ENCODE measurements at regions not wholly inside any gene's neighbourhood (a gene's known extent, or its start where the extent isn't known, plus 50 kb on each side); places are given as distances from the start of the nearest gene placed in this dataset.
"Not testable (repeated sequence)": the region's sequence is repeated elsewhere in the genome, so short reads cannot be mapped to it uniquely, and the experiment has no call there.

- intact Hi-C loops (cut with micrococcal nuclease): no loop called here
Observed at GRCh38 chr12:87272851-87273250, 756.4 kb downstream of the C12orf50 start.

- intact Hi-C loops (cut with micrococcal nuclease): no loop called here
Observed at GRCh38 chr12:87270919-87271318, 758.3 kb downstream of the C12orf50 start.

DNA sequence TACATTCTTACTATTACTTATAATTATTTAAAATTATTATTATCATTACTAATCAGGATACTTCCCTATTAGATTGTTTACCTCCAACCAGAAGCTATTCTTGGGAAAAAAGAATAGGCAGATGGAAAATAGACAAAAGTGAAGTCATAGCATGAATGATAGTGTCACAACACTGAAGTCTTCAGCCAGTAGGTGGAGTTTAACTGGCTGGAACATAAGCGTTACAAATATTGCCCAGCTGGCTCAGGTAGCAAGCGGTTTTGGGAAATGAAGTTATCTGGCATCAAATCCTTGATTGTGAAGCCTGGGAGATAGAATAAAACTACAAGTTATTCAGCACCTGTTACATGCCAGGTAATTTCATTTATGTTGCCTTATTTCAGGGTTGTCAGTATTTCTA lies 762.9 kb downstream of the C12orf50 start:
- intact Hi-C loops (cut with micrococcal nuclease): no loop called here

GRCh38 chr12:87259391-87259790 lies 769.8 kb downstream of the C12orf50 start:
- intact Hi-C loops (cut with micrococcal nuclease): no loop called here

DNA sequence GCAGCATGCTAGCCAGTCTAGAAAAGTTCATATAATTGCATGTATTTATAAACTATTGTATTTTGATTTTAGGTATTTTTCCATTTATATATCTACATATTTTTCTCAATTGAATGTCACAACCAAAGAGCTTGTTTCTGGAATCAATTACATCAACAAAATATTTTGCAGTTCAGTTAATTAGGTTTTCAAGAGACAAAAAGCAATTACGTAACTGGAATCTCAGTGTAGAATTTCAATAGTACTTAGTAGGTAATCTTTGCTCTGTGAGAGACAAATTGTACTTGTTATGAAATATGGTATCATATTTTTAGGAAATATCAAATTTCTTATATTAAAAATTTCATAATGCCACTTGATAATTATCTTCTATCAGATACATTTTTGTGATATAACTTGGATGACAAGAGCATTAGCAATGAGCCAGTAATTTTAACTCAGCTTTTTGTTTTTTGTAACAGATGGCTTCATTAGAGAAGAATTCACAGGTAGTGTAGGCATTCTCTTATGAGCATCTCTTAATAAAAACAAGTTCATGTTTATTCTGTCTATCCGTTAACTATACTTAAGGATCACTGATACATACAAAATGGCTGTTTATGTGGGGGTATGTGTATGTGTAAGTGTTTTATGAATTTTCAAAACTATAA lies 774.7 kb downstream of the C12orf50 start:
- intact Hi-C loops (cut with micrococcal nuclease): no loop called here

DNA sequence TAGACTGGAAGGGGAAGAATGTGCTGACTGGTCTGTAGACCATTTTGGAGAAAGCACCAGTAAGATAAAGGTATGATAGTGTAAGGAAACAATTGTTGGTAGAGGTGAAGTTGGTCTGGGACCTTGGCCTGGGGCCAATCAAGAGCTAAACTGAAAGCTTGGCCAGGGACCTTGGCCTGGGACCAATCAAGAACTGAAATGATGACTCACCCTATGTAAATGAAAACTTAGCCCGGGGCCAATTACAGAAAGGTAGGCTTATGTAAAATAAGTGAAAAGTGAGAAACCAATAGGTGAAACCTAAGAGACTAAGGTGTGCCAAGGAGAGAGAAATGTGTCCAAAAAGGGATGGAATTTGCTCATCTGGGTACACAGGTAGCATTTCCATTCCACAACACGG lies 776.0 kb downstream of the C12orf50 start:
- intact Hi-C loops (cut with micrococcal nuclease): no loop called here

DNA sequence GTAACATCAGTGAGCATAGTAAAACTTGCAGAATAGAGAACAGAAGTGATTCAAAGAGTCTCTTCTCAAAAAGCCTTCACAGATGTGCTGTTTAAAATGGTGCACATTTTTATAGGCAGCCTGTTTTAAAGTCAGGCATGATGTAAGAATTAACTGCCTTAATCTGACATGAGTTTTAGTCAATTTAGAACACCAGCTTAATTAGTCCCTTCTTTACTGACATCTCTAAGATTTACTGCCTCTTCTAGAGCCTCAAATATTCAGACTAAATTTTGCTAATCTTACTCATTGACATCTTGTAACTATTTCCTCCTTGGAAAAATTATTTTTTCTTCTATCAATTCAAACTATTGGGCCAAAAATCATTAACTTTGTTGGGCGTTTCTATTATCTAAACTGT lies 782.5 kb downstream of the C12orf50 start:
- intact Hi-C loops (cut with micrococcal nuclease): no loop called here

GRCh38 chr12:87238466-87238865 lies 790.7 kb downstream of the C12orf50 start:
- intact Hi-C loops (cut with micrococcal nuclease): no loop called here

GRCh38 chr12:87234898-87235297 lies 794.3 kb downstream of the C12orf50 start:
- intact Hi-C loops (cut with micrococcal nuclease): no loop called here

- intact Hi-C loops (cut with micrococcal nuclease): no loop called here
Observed at GRCh38 chr12:87233671-87234070, 795.5 kb downstream of the C12orf50 start.

DNA sequence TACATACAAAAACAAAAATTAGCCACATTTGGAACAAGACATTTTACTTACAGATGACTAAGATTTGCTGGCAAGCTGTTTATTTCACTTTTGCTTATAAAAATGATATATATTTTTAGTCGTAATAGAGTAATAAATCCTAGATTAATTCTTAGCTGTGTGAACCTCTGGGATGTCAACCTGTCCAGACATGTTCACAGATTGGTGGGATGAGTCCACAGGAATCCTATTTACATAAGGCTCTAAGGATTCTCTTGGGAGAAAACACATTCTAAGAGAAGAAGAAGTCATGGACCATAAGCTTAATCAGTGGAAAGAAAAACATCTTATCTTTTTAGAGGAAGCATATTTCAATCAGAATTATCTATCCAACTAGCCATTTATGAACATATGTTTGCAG lies 797.4 kb downstream of the C12orf50 start:
- intact Hi-C loops (cut with micrococcal nuclease): no loop called here

DNA sequence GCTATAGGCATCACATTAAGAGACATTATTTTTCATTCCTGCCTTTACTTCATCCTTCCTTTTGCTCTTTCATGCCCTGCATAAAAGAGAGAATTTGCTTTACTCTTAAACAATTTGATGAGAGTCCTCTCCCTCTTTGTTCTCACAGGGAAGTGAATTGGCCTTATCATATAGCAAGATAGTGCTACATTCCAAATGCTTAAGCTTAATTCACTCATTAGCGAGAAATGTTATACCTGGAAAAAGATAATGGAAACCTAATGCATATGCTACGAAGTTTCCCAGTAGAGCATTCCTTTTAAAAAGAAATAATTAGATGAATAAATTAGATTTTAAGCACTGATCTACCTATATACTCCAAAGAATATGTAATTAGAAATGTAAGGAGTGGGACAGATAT lies 798.8 kb downstream of the C12orf50 start:
- intact Hi-C loops (cut with micrococcal nuclease): no loop called here

DNA sequence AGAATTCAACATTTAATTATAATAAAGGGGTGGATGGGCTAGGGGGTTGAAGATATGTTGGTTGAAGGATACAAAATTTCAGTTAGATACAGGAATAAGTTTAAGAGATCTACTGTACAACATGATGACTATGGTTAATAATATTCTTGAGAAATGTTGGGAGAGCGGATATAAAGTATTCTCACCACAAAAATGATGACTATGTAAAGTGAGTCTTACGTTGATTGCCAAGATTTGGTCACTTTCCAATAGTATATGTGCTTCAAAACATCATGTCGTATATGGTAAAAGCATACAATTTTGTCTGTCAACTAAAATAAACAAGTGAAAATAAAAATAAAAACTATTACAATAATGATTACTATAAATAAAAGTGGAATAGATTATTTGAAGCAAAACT lies 802.0 kb downstream of the C12orf50 start:
- intact Hi-C loops (cut with micrococcal nuclease): no loop called here

DNA sequence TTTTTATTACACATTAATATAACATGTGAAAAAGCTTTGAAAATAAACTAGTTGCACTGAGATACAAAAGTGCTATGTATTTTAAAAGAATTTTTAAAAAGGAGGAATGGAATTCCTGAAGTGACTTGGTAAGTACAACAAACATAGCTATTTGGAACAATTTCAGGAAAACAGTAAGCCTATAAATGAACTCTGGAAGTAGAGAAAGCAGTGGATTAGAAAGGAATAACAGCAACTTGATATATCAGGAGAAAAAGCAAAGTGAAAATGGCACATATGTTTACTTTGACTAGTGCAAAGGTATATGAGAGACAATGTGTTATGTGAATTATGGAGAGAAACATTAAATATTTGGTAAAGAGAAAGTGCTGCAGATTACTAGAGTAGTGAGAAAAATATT lies 811.7 kb downstream of the C12orf50 start:
- intact Hi-C loops (cut with micrococcal nuclease): no loop called here

- intact Hi-C loops (cut with micrococcal nuclease): no loop called here
Observed at GRCh38 chr12:87216436-87216835, 812.8 kb downstream of the C12orf50 start.

DNA sequence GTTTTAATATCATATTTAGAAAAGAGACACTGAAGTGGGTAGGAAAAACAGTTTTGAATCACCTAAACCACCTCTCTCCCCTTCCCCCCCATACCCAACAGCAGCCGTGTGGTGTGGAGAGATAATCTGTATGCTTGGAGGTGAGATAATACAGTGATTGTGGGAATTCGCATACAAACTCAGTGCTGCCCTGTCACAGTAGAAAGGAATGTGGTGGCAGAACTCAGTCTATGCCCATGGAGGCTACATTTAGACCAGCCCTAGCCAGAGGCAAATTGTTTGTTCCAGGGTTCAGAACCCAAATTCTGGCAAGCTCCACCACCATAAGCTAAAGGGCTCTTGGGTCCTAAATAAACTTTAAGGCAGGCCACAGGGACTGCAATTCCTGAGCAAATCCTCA lies 827.0 kb downstream of the C12orf50 start:
- intact Hi-C loops (cut with micrococcal nuclease): no loop called here

DNA sequence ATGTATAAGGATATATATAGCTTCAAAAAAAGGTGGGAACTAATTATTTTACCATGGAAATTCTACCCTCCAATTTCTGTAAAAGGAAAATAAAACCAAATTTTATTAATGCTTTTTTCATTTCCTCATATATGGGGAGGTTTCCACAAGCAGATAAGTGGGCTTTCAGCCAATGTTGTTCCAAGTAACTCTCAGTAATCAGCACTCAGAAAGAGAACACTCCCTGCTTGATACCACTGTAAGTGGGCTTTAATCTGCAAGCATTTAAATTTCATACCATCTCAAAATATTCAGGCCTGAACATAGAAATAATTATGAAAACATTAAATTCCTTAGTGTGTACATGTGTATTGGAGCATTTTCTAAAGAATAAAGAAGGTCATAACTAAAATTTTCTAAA lies 827.6 kb downstream of the C12orf50 start:
- intact Hi-C loops (cut with micrococcal nuclease): no loop called here

DNA sequence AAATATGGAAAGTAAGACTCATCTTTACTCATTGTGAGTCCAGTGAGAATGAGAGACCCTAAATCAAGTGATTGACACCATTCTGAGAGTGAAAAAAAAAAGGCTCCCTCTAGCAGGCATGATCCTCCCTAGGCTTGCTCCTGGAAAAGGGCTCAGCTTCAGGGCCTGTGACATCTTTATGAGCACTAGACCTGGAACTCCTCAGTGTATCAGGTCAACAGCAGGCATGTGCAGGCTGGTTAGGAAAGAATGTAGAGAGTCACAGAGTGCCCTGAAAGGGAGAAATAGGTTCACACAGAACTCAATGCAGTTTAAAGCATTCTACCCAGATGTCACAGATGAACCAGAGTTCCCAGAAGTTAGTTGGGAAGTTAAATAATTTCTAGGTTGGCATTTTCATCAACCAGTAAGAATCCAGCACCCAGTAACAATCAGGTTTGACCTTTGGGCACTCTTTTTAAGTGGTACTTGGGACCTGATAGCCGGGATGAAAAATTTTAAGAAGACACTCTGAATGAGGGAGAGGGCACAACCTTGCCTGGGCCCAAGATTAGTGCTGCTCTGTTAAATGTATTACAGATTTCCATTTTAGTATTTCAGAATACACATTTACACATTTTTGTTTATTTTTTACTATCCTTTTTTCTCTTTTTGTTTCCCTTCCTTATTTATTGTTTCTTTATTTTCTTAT lies 828.8 kb downstream of the C12orf50 start:
- intact Hi-C loops (cut with micrococcal nuclease): no loop called here

GRCh38 chr12:87198181-87198580 lies 831.0 kb downstream of the C12orf50 start:
- intact Hi-C loops (cut with micrococcal nuclease): no loop called here

DNA sequence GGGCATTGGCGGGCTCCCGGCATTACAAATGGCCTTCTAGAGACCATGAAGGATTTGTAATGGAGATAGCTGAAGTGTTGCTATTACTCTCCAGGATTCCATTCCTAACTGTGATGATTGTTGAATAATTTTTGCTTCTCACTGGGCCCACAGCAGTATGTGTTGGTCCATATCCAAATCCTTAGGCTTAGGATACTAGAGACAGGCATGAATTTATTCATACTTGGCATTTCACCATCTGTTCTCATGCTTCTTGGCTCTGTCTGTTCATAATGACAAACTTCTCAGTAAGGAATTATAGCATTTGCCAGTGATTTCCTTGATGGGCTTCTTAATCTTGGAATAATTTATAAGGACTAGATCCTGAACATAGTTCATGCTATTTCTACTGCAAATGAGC lies 832.9 kb downstream of the C12orf50 start:
- intact Hi-C loops (cut with micrococcal nuclease): no loop called here

DNA sequence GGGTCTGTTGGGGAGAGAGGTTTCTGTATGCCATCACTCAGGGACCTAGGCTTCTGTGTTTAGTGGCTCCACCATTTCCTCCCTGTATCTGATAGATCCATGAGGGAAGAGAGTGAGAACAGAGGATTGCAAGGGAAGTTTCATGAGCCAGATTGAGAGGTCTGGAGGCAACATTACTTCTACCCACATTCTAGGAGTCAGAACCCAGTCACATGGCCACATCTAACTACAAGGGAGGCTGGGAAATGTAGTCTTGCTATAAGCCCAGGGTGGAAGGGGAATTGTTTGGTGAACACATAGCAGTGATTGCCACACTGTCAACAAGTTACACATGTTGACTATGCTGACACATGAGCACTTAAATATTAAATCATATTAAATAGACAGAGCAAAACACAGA lies 834.8 kb downstream of the C12orf50 start:
- intact Hi-C loops (cut with micrococcal nuclease): not testable (repeated sequence)

DNA sequence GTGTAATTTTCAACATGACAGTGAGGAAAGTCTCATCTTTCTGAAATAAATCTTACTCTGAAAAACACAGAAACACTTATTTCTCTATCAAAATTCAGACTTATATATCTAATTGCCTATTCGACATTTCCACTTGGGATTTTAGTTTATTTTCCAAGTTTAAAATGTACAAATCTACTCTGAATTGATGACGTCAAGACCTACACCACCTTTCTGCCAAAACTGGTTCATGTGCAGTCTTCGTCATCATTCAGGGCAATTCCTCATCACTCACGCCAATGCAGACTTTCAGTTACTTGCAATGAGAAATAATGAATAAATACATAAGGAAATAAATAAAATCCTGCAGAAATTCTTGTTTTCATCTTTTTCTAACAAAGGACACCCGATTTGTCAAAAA lies 843.8 kb downstream of the C12orf50 start:
- intact Hi-C loops (cut with micrococcal nuclease): no loop called here

- intact Hi-C loops (cut with micrococcal nuclease): no loop called here
Observed at GRCh38 chr12:87182696-87183233, 846.4 kb downstream of the C12orf50 start.
